H54 (cell line): ENCODE measurements at regions not wholly inside any gene's neighbourhood (a gene's known extent, or its start where the extent isn't known, plus 50 kb on each side); places are given as distances from the start of the nearest gene placed in this dataset.

Experiments used
- DNase-seq: peaks from one replicate; pipeline ENCODE4 v3.0.0; 2011; ENCODE audit warnings: low spot score, mixed read lengths; ENCODE audit not compliant: insufficient read length
- FAIRE-seq: peaks from 3 replicates; lab custom pipeline; 2011; peaks lifted over from hg19 to GRCh38; lab: Jason Lieb, UNC
- POLR2A ChIP-seq: IDR thresholded peaks from 2 replicates; pipeline ENCODE4 v1.6.1; 2011; ENCODE audit warnings: low read depth, mild to moderate bottlenecking, low read length

GRCh38 chr4:167424341-167425256 lies 190.3 kb upstream of the SPOCK3 start:
- no peak for TF ChIP-seq POLR2A
- no peak for FAIRE-seq
- DNase-seq, result no peak

GRCh38 chr4:167428156-167428555 lies 193.9 kb upstream of the SPOCK3 start:
- DNase-seq (peak; percentile 0), FAIRE-seq (no peak)
- no peak for TF ChIP-seq POLR2A

- no peak for DNase-seq
- no peak for TF ChIP-seq POLR2A
- FAIRE-seq, result no peak
Measured at GRCh38 chr4:167431371-167431770, 197.1 kb upstream of the SPOCK3 start.

GRCh38 chr4:167435786-167436185 lies 201.5 kb upstream of the SPOCK3 start:
- no peak for FAIRE-seq
- no peak for TF ChIP-seq POLR2A

DNA sequence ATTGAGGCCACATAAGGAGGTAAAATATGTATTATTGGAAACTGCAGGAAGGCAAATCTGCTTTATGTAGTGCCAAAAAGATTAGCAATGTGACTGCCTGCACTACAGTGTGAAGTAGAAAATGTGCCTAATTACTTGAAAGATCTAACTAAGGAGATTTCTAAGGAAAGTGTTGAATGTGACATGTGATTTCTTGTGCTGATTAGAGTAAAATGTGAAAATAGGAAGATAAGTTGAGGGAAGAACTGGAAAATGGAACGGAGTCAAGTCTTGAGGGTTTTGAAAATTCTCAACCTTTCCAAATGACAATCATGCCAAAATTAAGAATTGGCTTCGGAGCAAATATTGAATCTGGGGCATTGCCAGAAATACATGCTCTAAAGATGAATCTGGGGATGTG lies 209.5 kb upstream of the SPOCK3 start:
- no peak for TF ChIP-seq POLR2A
- no peak for DNase-seq
- no peak for FAIRE-seq

More at GRCh38 chr4:167435786-167436185, 201.5 kb upstream of the SPOCK3 start:
- no peak for DNase-seq

GRCh38 chr4:167452922-167453430 lies 218.7 kb upstream of the SPOCK3 start:
- FAIRE-seq (no peak), DNase-seq (no peak)
- TF ChIP-seq POLR2A, result no peak

DNA sequence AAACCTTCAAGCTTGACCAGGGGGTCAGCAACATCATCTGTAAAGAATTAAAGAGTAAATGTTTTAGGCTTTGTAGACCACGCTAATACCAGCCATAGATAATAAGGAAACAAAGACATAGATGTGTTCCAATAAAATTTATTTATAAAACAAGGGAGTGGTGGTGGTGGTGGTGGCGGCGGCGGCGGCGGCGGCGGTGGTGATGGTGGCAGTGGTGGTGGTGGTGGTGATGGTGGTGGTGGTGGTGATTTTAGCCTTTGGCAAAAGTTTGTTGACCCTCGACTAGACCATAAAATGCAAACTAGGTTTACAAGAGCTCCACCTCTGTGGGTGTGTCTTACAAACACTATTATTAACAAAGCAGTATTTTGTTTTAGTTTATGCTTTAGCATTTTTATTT lies 222.3 kb upstream of the SPOCK3 start:
- TF ChIP-seq POLR2A, result no peak
- FAIRE-seq (no peak), DNase-seq (no peak)

GRCh38 chr4:167469436-167469835 lies 235.1 kb upstream of the SPOCK3 start:
- DNase-seq (no peak), FAIRE-seq (no peak)
- TF ChIP-seq POLR2A, result no peak

- no peak for TF ChIP-seq POLR2A
Measured at GRCh38 chr4:167475951-167476350, 241.7 kb upstream of the SPOCK3 start.

DNA sequence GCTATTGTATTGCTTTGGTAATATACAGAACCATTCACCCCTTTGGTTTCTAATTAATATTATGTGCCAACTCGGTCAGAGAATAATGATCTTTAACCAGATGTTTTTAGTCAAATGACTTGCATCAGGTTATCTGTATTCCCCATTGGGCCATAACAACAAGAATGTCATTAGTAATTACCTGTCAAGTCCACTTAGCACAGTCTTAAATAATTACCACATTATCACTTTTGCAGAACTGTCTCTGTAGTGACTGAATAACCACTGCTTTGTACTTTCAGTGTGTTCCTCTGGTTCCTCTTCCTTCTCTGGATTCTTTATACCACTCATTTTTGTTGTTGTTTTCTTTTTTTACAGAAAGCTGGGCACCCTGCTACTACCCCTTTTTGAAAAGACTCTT lies 257.7 kb upstream of the SPOCK3 start:
- no peak for FAIRE-seq
- no peak for DNase-seq
- TF ChIP-seq POLR2A, result no peak

More at GRCh38 chr4:167475951-167476350, 241.7 kb upstream of the SPOCK3 start:
- no peak for DNase-seq
- no peak for FAIRE-seq

- DNase-seq, result no peak
- FAIRE-seq, result no peak
- TF ChIP-seq POLR2A, result no peak
Measured at GRCh38 chr4:167509551-167509950, 275.3 kb upstream of the SPOCK3 start.

DNA sequence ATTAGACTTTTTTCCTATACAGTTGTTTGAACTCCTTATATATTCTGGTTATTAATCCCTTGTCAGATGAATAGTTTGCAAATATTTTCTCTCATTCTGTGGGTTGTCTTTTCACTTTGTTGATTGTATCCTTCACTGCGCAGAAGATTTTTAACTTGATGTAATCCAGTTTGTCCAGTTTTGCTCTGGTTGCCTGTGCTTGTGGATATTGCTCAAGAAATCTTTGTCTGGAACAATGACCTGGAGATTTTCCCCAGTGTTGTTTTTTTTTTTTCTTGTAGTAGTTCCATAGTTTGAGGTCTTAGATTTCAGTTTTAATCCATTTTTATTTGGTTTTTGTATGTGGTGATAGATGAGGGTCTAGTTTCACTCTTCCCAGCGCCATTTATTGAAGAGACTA lies 289.8 kb upstream of the SPOCK3 start:
- TF ChIP-seq POLR2A, result no peak
- no peak for FAIRE-seq
- no peak for DNase-seq

DNA sequence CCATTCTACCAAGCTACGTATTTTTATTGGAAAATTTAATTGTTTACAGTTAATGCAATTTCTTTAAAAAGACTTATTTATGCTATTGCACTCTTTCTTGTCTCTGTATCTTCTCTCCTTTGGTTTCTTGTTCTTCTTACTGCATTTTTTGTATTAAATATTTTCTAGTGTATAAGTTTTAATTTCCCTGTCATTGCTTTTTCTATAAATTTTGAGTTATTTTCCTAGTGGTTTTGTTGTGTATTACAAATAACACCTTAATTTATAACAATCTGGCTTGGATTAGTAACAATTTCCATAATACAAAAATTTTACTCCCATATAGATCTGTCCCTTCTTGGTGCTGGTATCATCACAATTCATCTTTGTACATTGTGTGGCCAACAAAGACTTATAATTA lies 303.5 kb upstream of the SPOCK3 start:
- no peak for DNase-seq
- no peak for TF ChIP-seq POLR2A
- FAIRE-seq, result no peak

GRCh38 chr4:167541286-167541685 lies 307.0 kb upstream of the SPOCK3 start:
- FAIRE-seq, result no peak
- no peak for DNase-seq
- no peak for TF ChIP-seq POLR2A

- TF ChIP-seq POLR2A, result no peak
- DNase-seq (no peak), FAIRE-seq (no peak)
Measured at GRCh38 chr4:167544391-167544790, 310.1 kb upstream of the SPOCK3 start.

DNA sequence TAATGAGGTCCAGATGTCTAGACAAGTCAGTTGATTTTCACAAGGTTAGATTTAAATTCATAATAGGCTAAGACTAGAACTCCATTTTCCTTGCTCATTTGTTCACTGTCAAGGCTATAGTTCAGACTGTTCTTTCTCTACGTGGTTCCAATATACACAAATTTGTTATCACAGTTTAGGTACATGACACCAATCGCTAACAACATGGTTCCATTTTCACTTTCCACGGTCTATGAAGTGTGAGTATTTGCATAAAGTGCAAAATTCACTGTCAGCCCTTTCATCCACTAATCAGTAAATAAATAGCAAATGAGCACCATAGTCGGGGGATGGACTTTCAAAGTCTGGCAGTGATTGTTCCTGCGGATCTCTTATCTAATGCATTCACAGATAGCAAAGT lies 315.7 kb upstream of the SPOCK3 start:
- no peak for FAIRE-seq
- TF ChIP-seq POLR2A, result no peak
- no peak for DNase-seq
